NCI-H187 treated with DMSO at 0.1 percent for 48 hours (cell line): ENCODE measurements at regions not wholly inside any gene's neighbourhood (a gene's known extent, or its start where the extent isn't known, plus 50 kb on each side); places are given as distances from the start of the nearest gene placed in this dataset.

Experiments
- DNase-seq: peaks from one replicate; lab custom pipeline; 2025; lab: John Stamatoyannopoulos, UW

- DNase-seq = no peak
These were observed 136.4 kb downstream of the ICE1 start for GRCh38 chr5:5558638-5559527.

GRCh38 chr5:5558102-5558501 lies 135.6 kb downstream of the ICE1 start:
- no peak for DNase-seq

- no peak for DNase-seq
These were observed 129.0 kb downstream of the ICE1 start for GRCh38 chr5:5551499-5551898.

DNA sequence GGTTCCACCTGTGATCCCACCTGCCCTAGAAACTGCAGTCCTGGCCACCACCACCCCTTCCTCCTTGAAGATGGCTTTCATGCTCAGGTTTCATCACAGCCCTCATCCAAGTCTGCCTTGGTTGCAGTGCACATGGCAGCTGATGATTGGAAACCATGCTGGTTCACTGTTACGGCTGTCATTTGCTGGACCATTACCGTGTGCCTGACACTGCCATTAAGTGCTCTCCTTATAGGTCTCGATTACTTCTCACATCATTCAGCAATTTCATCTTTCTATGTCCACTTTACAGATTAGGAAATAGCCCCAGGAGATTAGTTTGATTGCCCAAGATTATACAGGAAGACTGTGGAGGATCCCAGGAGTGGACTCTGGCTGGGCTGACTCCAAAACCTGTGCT lies 123.9 kb downstream of the ICE1 start:
- DNase-seq = no peak

DNA sequence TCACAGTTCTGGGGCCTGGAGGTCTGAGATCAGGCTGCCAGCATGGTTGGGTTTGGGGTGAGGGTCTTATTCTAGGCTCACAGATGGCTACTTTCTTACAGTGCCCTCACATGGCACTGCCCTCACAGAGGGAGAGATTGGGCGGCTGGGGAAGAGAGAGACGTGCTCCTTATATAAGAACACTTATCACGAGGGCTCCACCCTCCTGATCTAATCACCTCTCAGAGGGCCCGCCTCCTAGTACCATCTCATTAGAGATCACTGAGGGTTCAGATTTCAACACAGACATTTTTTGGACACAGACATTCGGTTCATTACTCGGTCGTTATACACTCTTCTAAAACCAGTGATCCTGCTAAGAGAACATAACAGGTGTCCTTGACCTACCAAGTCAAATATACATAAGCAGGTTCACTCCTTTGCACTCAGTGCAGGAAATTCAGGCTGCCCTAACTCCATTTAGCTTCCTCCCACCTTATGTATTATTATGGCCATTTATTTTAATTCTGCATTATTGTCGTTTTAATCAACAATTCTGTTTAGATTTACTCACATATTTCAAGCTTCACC lies 121.7 kb downstream of the ICE1 start:
- peak; percentile 90 for DNase-seq

- no peak for DNase-seq
These were observed 120.2 kb downstream of the ICE1 start for GRCh38 chr5:5542654-5543053.

DNA sequence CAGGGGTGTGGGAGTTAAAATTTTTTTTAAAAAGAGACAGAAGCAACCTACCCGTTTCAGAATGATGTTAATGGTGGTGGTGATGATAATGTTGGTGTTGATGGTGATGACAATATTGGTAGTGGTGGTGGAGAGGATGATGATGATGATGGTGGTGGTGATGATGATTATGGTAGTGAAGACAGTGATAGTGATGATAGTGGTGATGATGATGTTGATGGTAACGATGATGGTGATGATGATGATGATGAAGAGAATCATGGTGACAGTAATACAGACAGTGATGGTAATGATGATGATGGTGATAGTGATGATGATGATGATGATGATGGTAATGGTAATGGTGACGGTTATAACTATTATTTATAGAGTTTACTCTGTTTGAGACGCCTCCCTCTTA lies 117.6 kb downstream of the ICE1 start:
- no peak for DNase-seq
